H9 (cell line): ENCODE measurements at regions not wholly inside any gene's neighbourhood (a gene's known extent, or its start where the extent isn't known, plus 50 kb on each side); places are given as distances from the start of the nearest gene placed in this dataset.

Source experiments
- DNase-seq: peaks from one replicate; pipeline ENCODE4 v3.0.0-alpha.2; 2017
- H2AFZ ChIP-seq: one replicate; pipeline ENCODE4 v1.6.1; 2013; ENCODE audit warnings: mild to moderate bottlenecking, low read length, control low read depth, moderate library complexity
- H2AK5ac ChIP-seq: 2 replicates; pipeline ENCODE4 v1.6.1; 2013; ENCODE audit warnings: low read length, control low read depth, mixed read lengths; ENCODE audit not compliant: insufficient read length
- H2BK120ac ChIP-seq: one replicate; pipeline ENCODE4 v1.6.1; 2013; ENCODE audit warnings: low read depth, mild to moderate bottlenecking, low read length, control low read depth, inconsistent platforms; ENCODE audit not compliant: poor library complexity, severe bottlenecking
- H2BK12ac ChIP-seq: 2 replicates; pipeline ENCODE4 v1.6.1; 2013; ENCODE audit warnings: low read length, control low read depth, mixed read lengths, low read depth; ENCODE audit not compliant: insufficient read length
- H2BK15ac ChIP-seq: 2 replicates; pipeline ENCODE4 v1.6.1; 2013; ENCODE audit warnings: low read depth, low read length, control low read depth
- H2BK20ac ChIP-seq: one replicate; pipeline ENCODE4 v1.6.1; 2013; ENCODE audit warnings: low read depth, mild to moderate bottlenecking, low read length, control low read depth, inconsistent platforms; ENCODE audit not compliant: poor library complexity, severe bottlenecking
- H2BK5ac ChIP-seq: 2 replicates; pipeline ENCODE4 v1.6.1; 2013; ENCODE audit warnings: low read length, control low read depth, mixed read lengths; ENCODE audit not compliant: insufficient read length
- H3K14ac ChIP-seq: 2 replicates; pipeline ENCODE4 v1.6.1; 2013; ENCODE audit warnings: low read length, control low read depth; ENCODE audit not compliant: insufficient read depth
- H3K18ac ChIP-seq: 2 replicates; pipeline ENCODE4 v1.6.1; 2013; ENCODE audit warnings: low read depth, mild to moderate bottlenecking, mixed read lengths, low read length, control low read depth; ENCODE audit not compliant: insufficient read length
- H3K23ac ChIP-seq: 2 replicates; pipeline ENCODE4 v1.6.1; 2013; ENCODE audit warnings: low read length, control low read depth, mixed read lengths, low read depth; ENCODE audit not compliant: insufficient read length
- H3K23me2 ChIP-seq: 2 replicates; pipeline ENCODE4 v1.6.1; 2013; ENCODE audit warnings: low read depth, mild to moderate bottlenecking, mixed read lengths, low read length, control low read depth; ENCODE audit not compliant: insufficient read length, poor library complexity, severe bottlenecking
- H3K27ac ChIP-seq: 2 replicates; pipeline ENCODE4 v1.5.1; 2013; ENCODE audit warnings: low read length, control low read depth, mixed read lengths, low read depth; ENCODE audit not compliant: insufficient read length
- H3K27me3 ChIP-seq: 2 replicates; pipeline ENCODE4 v1.6.1; 2013; ENCODE audit warnings: low read length, control low read depth, inconsistent platforms; ENCODE audit not compliant: insufficient read depth
- H3K4ac ChIP-seq: 2 replicates; pipeline ENCODE4 v1.6.1; 2013; ENCODE audit warnings: low read depth, mild to moderate bottlenecking, control low read depth, inconsistent platforms, low read length, moderate library complexity
- H3K4me1 ChIP-seq: 2 replicates; pipeline ENCODE4 v1.6.1; 2013; ENCODE audit warnings: low read length, control low read depth, inconsistent platforms; ENCODE audit not compliant: insufficient read depth
- H3K4me2 ChIP-seq: 2 replicates; pipeline ENCODE4 v1.6.1; 2013; ENCODE audit warnings: low read length, control low read depth, mixed read lengths; ENCODE audit not compliant: insufficient read length, insufficient read depth
- H3K56ac ChIP-seq: 2 replicates; pipeline ENCODE4 v1.6.1; 2013; ENCODE audit warnings: low read depth, mild to moderate bottlenecking, mixed read lengths, low read length, control low read depth; ENCODE audit not compliant: insufficient read length
- H3K79me1 ChIP-seq: 2 replicates; pipeline ENCODE4 v1.6.1; 2013; ENCODE audit warnings: low read depth, mild to moderate bottlenecking, moderate library complexity, low read length, control low read depth, inconsistent platforms; ENCODE audit not compliant: insufficient read depth, poor library complexity, severe bottlenecking
- H3K79me2 ChIP-seq: 2 replicates; pipeline ENCODE4 v1.6.1; 2013; ENCODE audit warnings: low read length, control low read depth, inconsistent platforms; ENCODE audit not compliant: insufficient read depth
- H3K9ac ChIP-seq: 2 replicates; pipeline ENCODE4 v1.6.1; 2013; ENCODE audit warnings: low read length, control low read depth, mixed read lengths; ENCODE audit not compliant: insufficient read length; ENCODE audit errors: extremely low read depth
- H3K9me3 ChIP-seq: one replicate; pipeline ENCODE4 v1.6.1; 2013; ENCODE audit warnings: low read depth, low read length, inconsistent platforms; ENCODE audit not compliant: control insufficient read depth
- H3T11ph ChIP-seq: one replicate; pipeline ENCODE4 v1.6.1; 2013; ENCODE audit warnings: mild to moderate bottlenecking, low read length, control low read depth, inconsistent platforms
- H4K20me1 ChIP-seq: one replicate; pipeline ENCODE4 v1.6.1; 2013; ENCODE audit not compliant: control insufficient read depth, insufficient read length, insufficient read depth
- H4K5ac ChIP-seq: 2 replicates; pipeline ENCODE4 v1.6.1; 2013; ENCODE audit warnings: low read depth, mild to moderate bottlenecking, mixed read lengths, low read length, control low read depth; ENCODE audit not compliant: insufficient read length
- H4K8ac ChIP-seq: replicated peaks from 2 replicates; pipeline ENCODE4 v1.6.1; 2013; ENCODE audit warnings: low read length, control low read depth, mixed read lengths, low read depth; ENCODE audit not compliant: insufficient read length
- H4K91ac ChIP-seq: 2 replicates; pipeline ENCODE4 v1.6.1; 2013; ENCODE audit warnings: low read depth, mild to moderate bottlenecking, moderate library complexity, mixed read lengths, low read length, control low read depth; ENCODE audit not compliant: insufficient read length
- H3K27ac Mint-ChIP-seq, 3 experiments: 2 replicates in 2 of 3; 3 replicates in 1 of 3; pipeline ENCODE4 v1.8.0; 2020 to 2021; ENCODE audit warnings: mixed read lengths in 3 of 3, mild to moderate bottlenecking in 1 of 3, moderate library complexity in 1 of 3
- H3K27me3 Mint-ChIP-seq: 2 replicates; pipeline ENCODE4 v1.8.0; 2021; ENCODE audit warnings: low read depth, mild to moderate bottlenecking, moderate library complexity, mixed read lengths
- H3K36me3 Mint-ChIP-seq, 3 experiments: 2 replicates in 2 of 3; 3 replicates in 1 of 3; pipeline ENCODE4 v1.8.0; 2020 to 2021; ENCODE audit warnings: low read depth in 3 of 3, mixed read lengths in 3 of 3; ENCODE audit not compliant: insufficient read depth in 1 of 3
- H3K4me1 Mint-ChIP-seq, 2 experiments: 2 replicates each; pipeline ENCODE4 v1.8.0; 2020; ENCODE audit warnings: mixed read lengths in 2 of 2
- H3K4me3 Mint-ChIP-seq, 2 experiments: 2 replicates in 1 of 2; 3 replicates in 1 of 2; pipeline ENCODE4 v1.8.0; 2020 to 2021; ENCODE audit warnings: mild to moderate bottlenecking in 2 of 2, mixed read lengths in 2 of 2, moderate library complexity in 1 of 2
- H3K9me3 Mint-ChIP-seq, 2 experiments: 2 replicates in 1 of 2; 3 replicates in 1 of 2; pipeline ENCODE4 v1.8.0; 2020; ENCODE audit warnings: mild to moderate bottlenecking in 2 of 2, mixed read lengths in 2 of 2, moderate library complexity in 1 of 2
- CTCF ChIP-seq: fragments of 200-600 bp; sonication (generic); conservative IDR thresholded peaks from 3 replicates; pipeline ENCODE4 v1.8.0; 2021; ENCODE audit warnings: antibody characterized with exemption, mild to moderate bottlenecking
- WGBS: extraction: QIAGEN DNeasy Blood & Tissue Kit; methylation state at CpG from one replicate; pipeline ENCODE4 v1.1.7; 2013; ENCODE audit warnings: missing lambda C conversion rate, low lambda C conversion rate, mixed read lengths; ENCODE audit not compliant: insufficient read length; ENCODE audit errors: extremely low coverage; 5-methylcytosine and 5-hydroxymethylcytosine counted together

DNA sequence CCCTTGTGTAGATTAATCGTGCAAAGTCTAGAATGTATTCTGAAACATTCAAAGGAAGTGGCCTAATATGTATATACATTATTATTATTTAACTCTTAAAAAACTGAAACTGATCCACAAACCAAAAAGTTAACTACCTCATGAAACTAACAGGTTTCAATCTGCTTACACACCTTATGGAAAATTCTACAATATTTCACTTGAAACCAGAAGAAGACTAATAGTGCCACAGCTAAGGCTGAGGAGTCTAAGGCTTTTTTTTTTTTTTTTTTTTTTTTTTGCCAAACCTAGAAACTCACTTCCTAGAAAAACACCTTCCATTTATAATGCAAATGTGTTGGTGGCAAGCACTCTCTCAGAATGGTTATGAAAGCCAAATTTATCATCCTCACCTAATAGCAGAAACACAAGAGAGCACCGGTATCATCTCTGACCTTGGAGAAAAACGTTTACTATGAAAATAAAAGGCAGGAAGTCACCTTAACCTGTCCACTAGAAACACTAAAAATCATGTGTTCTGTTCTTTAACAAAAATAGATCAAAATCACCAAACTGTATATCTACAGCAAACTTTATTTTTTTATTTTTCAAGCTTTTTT lies 586.1 kb downstream of the FRK start:
- Histone ChIP-seq H3K9ac (no peak overlapping the region), H3K18ac (no peak overlapping the region), H4K20me1 (no peaks in the 10 kb centered on the region), H2BK5ac (no peak overlapping the region), H4K8ac (no peak overlapping the region), H2BK20ac (no peak overlapping the region), H3K4ac (no peak overlapping the region), H4K91ac (no peak overlapping the region), H3K14ac (no peak overlapping the region), H2BK120ac (no peak overlapping the region), H3K4me1 (peaks cover 2% of the 10 kb centered on the region; the same call in 1 of the 2 replicates), H3T11ph (no peak overlapping the region), H2AFZ (no peak overlapping the region), H3K56ac (no peak overlapping the region), H3K27me3 (no peaks in the 10 kb centered on the region), H3K23ac (no peak overlapping the region), H3K79me1 (no peaks in the 10 kb centered on the region), H3K27ac (no peak overlapping the region), H3K4me2 (no peak overlapping the region), H3K23me2 (no peaks in the 10 kb centered on the region), H2AK5ac (no peak overlapping the region), H2BK12ac (no peak overlapping the region), H3K9me3 (no peaks in the 10 kb centered on the region), H2BK15ac (no peak overlapping the region), H3K79me2 (no peaks in the 10 kb centered on the region), H4K5ac (no peak overlapping the region)
- DNase-seq: no peak
- H3K4me1 Mint-ChIP-seq: peaks cover 6 to 10% of the 10 kb centered on the region in 2 experiments
- peaks cover 0 to 2% of the 10 kb centered on the region in 2 experiments; a peak in 1 of 5 replicates for H3K9me3 Mint-ChIP-seq
- TF ChIP-seq CTCF: no peak
- H3K36me3 Mint-ChIP-seq: no peaks in the 10 kb centered on the region; a peak in 1 of 7 replicates
- H3K27ac Mint-ChIP-seq: no peak overlapping the region
- H3K27me3 Mint-ChIP-seq: no peaks in the 10 kb centered on the region
- no CpG with 5 or more reads among the region's 3 CpGs for WGBS
- H3K4me3 Mint-ChIP-seq: no peak overlapping the region
